GM23338 (cell line): ENCODE measurements at regions not wholly inside any gene's neighbourhood (a gene's known extent, or its start where the extent isn't known, plus 50 kb on each side); places are given as distances from the start of the nearest gene placed in this dataset.

Experiments used
- ATAC-seq: fragments of 200-7000 bp; cut with Tn5 transposase; 3 replicates; pipeline ENCODE4 v1.9.1; 2020
- DNase-seq: peaks from one replicate; pipeline ENCODE4 v3.0.0-alpha.2; 2015; ENCODE audit warnings: low spot score
- H2AFZ ChIP-seq: fragments of 200-600 bp; sonication (generic); 2 replicates; pipeline ENCODE4 v1.8.0; 2016; ENCODE audit warnings: antibody characterized with exemption, mild to moderate bottlenecking, moderate library complexity
- H3F3A ChIP-seq: fragments of 200-600 bp; sonication (generic); replicated peaks from 2 replicates; pipeline ENCODE4 v1.8.0; 2017; ENCODE audit warnings: antibody characterized with exemption, mixed run types, low read depth
- H3K27ac ChIP-seq: fragments of 200-600 bp; sonication (generic); 2 replicates; pipeline ENCODE4 v1.6.1; 2016; ENCODE audit warnings: low read depth
- H3K27me3 ChIP-seq: fragments of 200-600 bp; sonication (generic); 2 replicates; pipeline ENCODE4 v1.8.0; 2016; ENCODE audit warnings: mild to moderate bottlenecking, mixed run types, moderate library complexity; ENCODE audit not compliant: insufficient read depth
- H3K36me3 ChIP-seq: fragments of 200-600 bp; sonication (generic); 2 replicates; pipeline ENCODE4 v1.8.0; 2016; ENCODE audit warnings: mild to moderate bottlenecking; ENCODE audit not compliant: insufficient read depth
- H3K4me1 ChIP-seq: fragments of 200-600 bp; sonication (generic); 2 replicates; pipeline ENCODE4 v1.8.0; 2016; ENCODE audit warnings: mild to moderate bottlenecking, moderate library complexity; ENCODE audit not compliant: insufficient read depth
- H3K4me2 ChIP-seq: fragments of 200-600 bp; sonication (generic); 2 replicates; pipeline ENCODE4 v1.7.1; 2017; ENCODE audit warnings: mixed run types
- H3K4me3 ChIP-seq: fragments of 200-600 bp; sonication (generic); 2 replicates; pipeline ENCODE4 v1.6.1; 2016; ENCODE audit warnings: mixed run types
- H3K79me2 ChIP-seq: fragments of 200-600 bp; sonication (generic); replicated peaks from 2 replicates; pipeline ENCODE4 v1.8.0; 2017; ENCODE audit warnings: mild to moderate bottlenecking; ENCODE audit not compliant: insufficient read depth
- H3K9me2 ChIP-seq: fragments of 200-600 bp; sonication (generic); 2 replicates; pipeline ENCODE4 v1.8.0; 2017; ENCODE audit not compliant: insufficient read depth
- H4K20me1 ChIP-seq: fragments of 200-600 bp; sonication (generic); replicated peaks from 2 replicates; pipeline ENCODE4 v1.8.0; 2017; ENCODE audit warnings: mild to moderate bottlenecking; ENCODE audit not compliant: insufficient read depth
- H3K27ac Mint-ChIP-seq: 2 replicates; pipeline ENCODE4 v1.8.0; 2020; ENCODE audit warnings: inconsistent platforms, mild to moderate bottlenecking, moderate library complexity, mixed read lengths
- H3K27me3 Mint-ChIP-seq: 3 replicates; pipeline ENCODE4 v1.8.0; 2022; ENCODE audit warnings: low read depth, mild to moderate bottlenecking, moderate library complexity, mixed read lengths, inconsistent platforms; ENCODE audit not compliant: insufficient read depth, poor library complexity
- H3K36me3 Mint-ChIP-seq: 3 replicates; pipeline ENCODE4 v1.8.0; 2021; ENCODE audit warnings: low read depth, mild to moderate bottlenecking, inconsistent platforms, moderate library complexity, mixed read lengths
- H3K4me1 Mint-ChIP-seq: 3 replicates; pipeline ENCODE4 v1.8.0; 2020; ENCODE audit warnings: mild to moderate bottlenecking, inconsistent platforms, mixed read lengths
- H3K4me3 Mint-ChIP-seq: 3 replicates; pipeline ENCODE4 v1.8.0; 2021; ENCODE audit warnings: moderate library complexity, mild to moderate bottlenecking, inconsistent platforms, mixed read lengths
- H3K9me3 Mint-ChIP-seq: 3 replicates; pipeline ENCODE4 v1.8.0; 2020; ENCODE audit warnings: moderate library complexity, mild to moderate bottlenecking, inconsistent platforms, mixed read lengths
- CREB1 ChIP-seq: fragments of 250-450 bp; sonication (Bioruptor Pico); IDR thresholded peaks from 2 replicates; pipeline ENCODE4 v1.5.0; 2020; ENCODE audit warnings: low read depth, mild to moderate bottlenecking, moderate library complexity
- JUNB ChIP-seq: IDR thresholded peaks from one replicate; pipeline ENCODE4 v1.6.1; 2016; ENCODE audit warnings: antibody characterized with exemption; ENCODE audit not compliant: unreplicated experiment
- NANOG ChIP-seq: IDR thresholded peaks from 2 replicates; pipeline ENCODE4 v1.6.1; 2016; ENCODE audit warnings: antibody characterized with exemption, borderline replicate concordance
- POLR2AphosphoS5 ChIP-seq: IDR thresholded peaks from 2 replicates; pipeline ENCODE4 v1.6.1; 2016; ENCODE audit warnings: antibody characterized with exemption, low read depth
- ZNF114 ChIP-seq: fragments of 250-450 bp; sonication (Bioruptor Pico); IDR thresholded peaks from 2 replicates; pipeline ENCODE4 v1.5.0; 2020; ENCODE audit warnings: mild to moderate bottlenecking, moderate library complexity
- TF ChIP-seq, protein P1 (sequence below): IDR thresholded peaks from one replicate; pipeline ENCODE4 v1.6.1; 2018; ENCODE audit warnings: antibody characterized with exemption; ENCODE audit not compliant: unreplicated experiment
- TF ChIP-seq, protein P2 (sequence below): IDR thresholded peaks from 2 replicates; pipeline ENCODE4 v1.6.1; 2016; ENCODE audit warnings: antibody characterized with exemption
- TF ChIP-seq, protein P3 (sequence below): fragments of 250-450 bp; sonication (Bioruptor Pico); IDR thresholded peaks from 2 replicates; pipeline ENCODE4 v1.5.0; 2020; ENCODE audit warnings: mild to moderate bottlenecking, moderate library complexity

- TF ChIP-seq, protein P1, sequence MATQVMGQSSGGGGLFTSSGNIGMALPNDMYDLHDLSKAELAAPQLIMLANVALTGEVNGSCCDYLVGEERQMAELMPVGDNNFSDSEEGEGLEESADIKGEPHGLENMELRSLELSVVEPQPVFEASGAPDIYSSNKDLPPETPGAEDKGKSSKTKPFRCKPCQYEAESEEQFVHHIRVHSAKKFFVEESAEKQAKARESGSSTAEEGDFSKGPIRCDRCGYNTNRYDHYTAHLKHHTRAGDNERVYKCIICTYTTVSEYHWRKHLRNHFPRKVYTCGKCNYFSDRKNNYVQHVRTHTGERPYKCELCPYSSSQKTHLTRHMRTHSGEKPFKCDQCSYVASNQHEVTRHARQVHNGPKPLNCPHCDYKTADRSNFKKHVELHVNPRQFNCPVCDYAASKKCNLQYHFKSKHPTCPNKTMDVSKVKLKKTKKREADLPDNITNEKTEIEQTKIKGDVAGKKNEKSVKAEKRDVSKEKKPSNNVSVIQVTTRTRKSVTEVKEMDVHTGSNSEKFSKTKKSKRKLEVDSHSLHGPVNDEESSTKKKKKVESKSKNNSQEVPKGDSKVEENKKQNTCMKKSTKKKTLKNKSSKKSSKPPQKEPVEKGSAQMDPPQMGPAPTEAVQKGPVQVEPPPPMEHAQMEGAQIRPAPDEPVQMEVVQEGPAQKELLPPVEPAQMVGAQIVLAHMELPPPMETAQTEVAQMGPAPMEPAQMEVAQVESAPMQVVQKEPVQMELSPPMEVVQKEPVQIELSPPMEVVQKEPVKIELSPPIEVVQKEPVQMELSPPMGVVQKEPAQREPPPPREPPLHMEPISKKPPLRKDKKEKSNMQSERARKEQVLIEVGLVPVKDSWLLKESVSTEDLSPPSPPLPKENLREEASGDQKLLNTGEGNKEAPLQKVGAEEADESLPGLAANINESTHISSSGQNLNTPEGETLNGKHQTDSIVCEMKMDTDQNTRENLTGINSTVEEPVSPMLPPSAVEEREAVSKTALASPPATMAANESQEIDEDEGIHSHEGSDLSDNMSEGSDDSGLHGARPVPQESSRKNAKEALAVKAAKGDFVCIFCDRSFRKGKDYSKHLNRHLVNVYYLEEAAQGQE = no peak
- TF ChIP-seq, protein P2, sequence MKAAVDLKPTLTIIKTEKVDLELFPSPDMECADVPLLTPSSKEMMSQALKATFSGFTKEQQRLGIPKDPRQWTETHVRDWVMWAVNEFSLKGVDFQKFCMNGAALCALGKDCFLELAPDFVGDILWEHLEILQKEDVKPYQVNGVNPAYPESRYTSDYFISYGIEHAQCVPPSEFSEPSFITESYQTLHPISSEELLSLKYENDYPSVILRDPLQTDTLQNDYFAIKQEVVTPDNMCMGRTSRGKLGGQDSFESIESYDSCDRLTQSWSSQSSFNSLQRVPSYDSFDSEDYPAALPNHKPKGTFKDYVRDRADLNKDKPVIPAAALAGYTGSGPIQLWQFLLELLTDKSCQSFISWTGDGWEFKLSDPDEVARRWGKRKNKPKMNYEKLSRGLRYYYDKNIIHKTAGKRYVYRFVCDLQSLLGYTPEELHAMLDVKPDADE = no peak
Measured at GRCh38 chr20:30601974-30602373, 655.5 kb upstream of the DEFB115 start (continued).

- no peaks in the 10 kb centered on the region for H3F3A ChIP-seq
- H3K27ac ChIP-seq = no peak overlapping the region
- Mint-ChIP-seq H3K27me3 (peaks cover 2% of the 10 kb centered on the region), H3K36me3 (no peaks in the 10 kb centered on the region; the same call in 2 of the 3 replicates), H3K4me3 (no peak overlapping the region), H3K27ac (no peak overlapping the region), H3K4me1 (no peaks in the 10 kb centered on the region), H3K9me3 (peaks cover 20% of the 10 kb centered on the region)
- H3K79me2 ChIP-seq = no peaks in the 10 kb centered on the region
- no peak for TF ChIP-seq NANOG
- H3K4me3 ChIP-seq = no peak overlapping the region
- H3K36me3 ChIP-seq = no peaks in the 10 kb centered on the region
- no peaks in the 10 kb centered on the region; the same call in 1 of the 2 replicates for H3K9me2 ChIP-seq
- H4K20me1 ChIP-seq = no peaks in the 10 kb centered on the region
- no peaks in the 10 kb centered on the region for H3K4me1 ChIP-seq
- ATAC-seq (no peak), DNase-seq (no peak)
- H2AFZ ChIP-seq = no peak overlapping the region
- H3K4me2 ChIP-seq = no peak overlapping the region
- H3K27me3 ChIP-seq = no peaks in the 10 kb centered on the region
Measured at GRCh38 chr20:30602424-30602823, 655.0 kb upstream of the DEFB115 start.

- H2AFZ ChIP-seq = no peak overlapping the region
- no peak overlapping the region for H3K27ac Mint-ChIP-seq
- no peaks in the 10 kb centered on the region for H4K20me1 ChIP-seq
- no peak for TF ChIP-seq JUNB
- TF ChIP-seq, protein P3, sequence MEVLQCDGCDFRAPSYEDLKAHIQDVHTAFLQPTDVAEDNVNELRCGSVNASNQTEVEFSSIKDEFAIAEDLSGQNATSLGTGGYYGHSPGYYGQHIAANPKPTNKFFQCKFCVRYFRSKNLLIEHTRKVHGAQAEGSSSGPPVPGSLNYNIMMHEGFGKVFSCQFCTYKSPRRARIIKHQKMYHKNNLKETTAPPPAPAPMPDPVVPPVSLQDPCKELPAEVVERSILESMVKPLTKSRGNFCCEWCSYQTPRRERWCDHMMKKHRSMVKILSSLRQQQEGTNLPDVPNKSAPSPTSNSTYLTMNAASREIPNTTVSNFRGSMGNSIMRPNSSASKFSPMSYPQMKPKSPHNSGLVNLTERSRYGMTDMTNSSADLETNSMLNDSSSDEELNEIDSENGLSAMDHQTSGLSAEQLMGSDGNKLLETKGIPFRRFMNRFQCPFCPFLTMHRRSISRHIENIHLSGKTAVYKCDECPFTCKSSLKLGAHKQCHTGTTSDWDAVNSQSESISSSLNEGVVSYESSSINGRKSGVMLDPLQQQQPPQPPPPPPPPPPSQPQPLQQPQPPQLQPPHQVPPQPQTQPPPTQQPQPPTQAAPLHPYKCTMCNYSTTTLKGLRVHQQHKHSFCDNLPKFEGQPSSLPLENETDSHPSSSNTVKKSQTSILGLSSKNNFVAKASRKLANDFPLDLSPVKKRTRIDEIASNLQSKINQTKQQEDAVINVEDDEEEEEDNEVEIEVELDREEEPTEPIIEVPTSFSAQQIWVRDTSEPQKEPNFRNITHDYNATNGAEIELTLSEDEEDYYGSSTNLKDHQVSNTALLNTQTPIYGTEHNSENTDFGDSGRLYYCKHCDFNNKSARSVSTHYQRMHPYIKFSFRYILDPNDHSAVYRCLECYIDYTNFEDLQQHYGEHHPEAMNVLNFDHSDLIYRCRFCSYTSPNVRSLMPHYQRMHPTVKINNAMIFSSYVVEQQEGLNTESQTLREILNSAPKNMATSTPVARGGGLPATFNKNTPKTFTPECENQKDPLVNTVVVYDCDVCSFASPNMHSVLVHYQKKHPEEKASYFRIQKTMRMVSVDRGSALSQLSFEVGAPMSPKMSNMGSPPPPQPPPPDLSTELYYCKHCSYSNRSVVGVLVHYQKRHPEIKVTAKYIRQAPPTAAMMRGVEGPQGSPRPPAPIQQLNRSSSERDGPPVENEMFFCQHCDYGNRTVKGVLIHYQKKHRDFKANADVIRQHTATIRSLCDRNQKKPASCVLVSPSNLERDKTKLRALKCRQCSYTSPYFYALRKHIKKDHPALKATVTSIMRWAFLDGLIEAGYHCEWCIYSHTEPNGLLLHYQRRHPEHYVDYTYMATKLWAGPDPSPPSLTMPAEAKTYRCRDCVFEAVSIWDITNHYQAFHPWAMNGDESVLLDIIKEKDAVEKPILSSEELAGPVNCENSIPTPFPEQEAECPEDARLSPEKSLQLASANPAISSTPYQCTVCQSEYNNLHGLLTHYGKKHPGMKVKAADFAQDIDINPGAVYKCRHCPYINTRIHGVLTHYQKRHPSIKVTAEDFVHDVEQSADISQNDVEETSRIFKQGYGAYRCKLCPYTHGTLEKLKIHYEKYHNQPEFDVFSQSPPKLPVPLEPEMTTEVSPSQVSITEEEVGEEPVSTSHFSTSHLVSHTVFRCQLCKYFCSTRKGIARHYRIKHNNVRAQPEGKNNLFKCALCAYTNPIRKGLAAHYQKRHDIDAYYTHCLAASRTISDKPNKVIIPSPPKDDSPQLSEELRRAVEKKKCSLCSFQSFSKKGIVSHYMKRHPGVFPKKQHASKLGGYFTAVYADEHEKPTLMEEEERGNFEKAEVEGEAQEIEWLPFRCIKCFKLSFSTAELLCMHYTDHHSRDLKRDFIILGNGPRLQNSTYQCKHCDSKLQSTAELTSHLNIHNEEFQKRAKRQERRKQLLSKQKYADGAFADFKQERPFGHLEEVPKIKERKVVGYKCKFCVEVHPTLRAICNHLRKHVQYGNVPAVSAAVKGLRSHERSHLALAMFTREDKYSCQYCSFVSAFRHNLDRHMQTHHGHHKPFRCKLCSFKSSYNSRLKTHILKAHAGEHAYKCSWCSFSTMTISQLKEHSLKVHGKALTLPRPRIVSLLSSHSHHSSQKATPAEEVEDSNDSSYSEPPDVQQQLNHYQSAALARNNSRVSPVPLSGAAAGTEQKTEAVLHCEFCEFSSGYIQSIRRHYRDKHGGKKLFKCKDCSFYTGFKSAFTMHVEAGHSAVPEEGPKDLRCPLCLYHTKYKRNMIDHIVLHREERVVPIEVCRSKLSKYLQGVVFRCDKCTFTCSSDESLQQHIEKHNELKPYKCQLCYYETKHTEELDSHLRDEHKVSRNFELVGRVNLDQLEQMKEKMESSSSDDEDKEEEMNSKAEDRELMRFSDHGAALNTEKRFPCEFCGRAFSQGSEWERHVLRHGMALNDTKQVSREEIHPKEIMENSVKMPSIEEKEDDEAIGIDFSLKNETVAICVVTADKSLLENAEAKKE (CRISPR knock-in tag) = no peak
- TF ChIP-seq ZNF114 (CRISPR knock-in tag) = no peak
- TF ChIP-seq CREB1 (CRISPR knock-in tag) = no peak
- no peak for TF ChIP-seq POLR2AphosphoS5
- H3K4me1 Mint-ChIP-seq = no peaks in the 10 kb centered on the region
- H3K9me3 Mint-ChIP-seq = peaks cover 24% of the 10 kb centered on the region
- no peak overlapping the region for H3K4me3 ChIP-seq
- H3K27me3 Mint-ChIP-seq = no peaks in the 10 kb centered on the region
- no peaks in the 10 kb centered on the region for H3F3A ChIP-seq
- H3K9me2 ChIP-seq = no peaks in the 10 kb centered on the region; the same call in 1 of the 2 replicates
- H3K36me3 Mint-ChIP-seq = no peaks in the 10 kb centered on the region; the same call in 2 of the 3 replicates
- no peak overlapping the region for H3K4me3 Mint-ChIP-seq
- no peaks in the 10 kb centered on the region for H3K36me3 ChIP-seq
- no peak for DNase-seq
- H3K4me1 ChIP-seq = no peaks in the 10 kb centered on the region
- no peaks in the 10 kb centered on the region for H3K79me2 ChIP-seq
- no peak overlapping the region for H3K27ac ChIP-seq
- no peak for ATAC-seq
- H3K4me2 ChIP-seq = no peak overlapping the region
- H3K27me3 ChIP-seq = no peaks in the 10 kb centered on the region
Measured at GRCh38 chr20:30606990-30607389, 650.5 kb upstream of the DEFB115 start.
